Testis (tissue), 2 donors: ENCODE measurements at regions not wholly inside any gene's neighbourhood (a gene's known extent, or its start where the extent isn't known, plus 50 kb on each side); places are given as distances from the start of the nearest gene placed in this dataset.

ENCODE experiments used
- DNase-seq: peaks from one replicate; pipeline ENCODE4 v3.0.0-alpha.2; 2019
- H3K27ac ChIP-seq, 2 donors: fragments of 200-600 bp; sonication (generic); one replicate each; pipeline ENCODE4 v1.5.1; 2019
- H3K27me3 ChIP-seq: fragments of 200-600 bp; sonication (generic); one replicate; pipeline ENCODE4 v1.5.1; 2019
- H3K36me3 ChIP-seq: fragments of 200-600 bp; sonication (generic); one replicate; pipeline ENCODE4 v1.5.1; 2017; ENCODE audit warnings: low read depth; ENCODE audit errors: missing control alignments
- H3K4me1 ChIP-seq: fragments of 200-600 bp; sonication (generic); one replicate; pipeline ENCODE4 v1.5.1; 2019
- H3K4me3 ChIP-seq, 2 donors: fragments of 200-600 bp; sonication (generic); one replicate each; pipeline ENCODE4 v1.5.1; 2017 to 2019
- H3K9me3 ChIP-seq: fragments of 200-600 bp; sonication (generic); one replicate; pipeline ENCODE4 v1.5.1; 2017
- CTCF ChIP-seq, 3 experiments: fragments of 450-650 bp in 2 of 3; fragments of 200-600 bp in 1 of 3; sonication (generic) in 1 of 3; IDR thresholded peaks; one replicate each; pipeline ENCODE4 v1.5.1; 2016 to 2019; ENCODE audit warnings: antibody characterized with exemption in 3 of 3, mild to moderate bottlenecking in 2 of 3, moderate library complexity in 1 of 3
- POLR2A ChIP-seq: fragments of 450-650 bp; IDR thresholded peaks from one replicate; pipeline ENCODE4 v1.6.1; 2017; ENCODE audit warnings: antibody characterized with exemption, mild to moderate bottlenecking, moderate library complexity
- whole genome bisulfite sequencing, 2 donors: methylation state at CpG; one replicate each; pipeline ENCODE4 v1.1.5; 2018; 5-methylcytosine and 5-hydroxymethylcytosine counted together
- intact Hi-C: fragments of 100-400 bp; cut with DNase I; formaldehyde crosslinking; loops from one replicate; pipeline ENCODE4 v1.15.1; 2023; ENCODE audit warnings: low total_unique reads

- peak overlapping the region; percentile 7 to 35 for H3K4me3 ChIP-seq
- H3K27ac ChIP-seq, result no peak overlapping the region
- no peaks in the 10 kb centered on the region for H3K4me1 ChIP-seq
- 32 to 39% methylated on average over 20 to 21 of the region's 21 CpGs for WGBS, 2 donors
- no peak for TF ChIP-seq CTCF (IDR thresholded peaks at IDR 0.05)
- no peaks in the 10 kb centered on the region for H3K27me3 ChIP-seq
- no peaks in the 10 kb centered on the region for H3K36me3 ChIP-seq
- no peaks in the 10 kb centered on the region for H3K9me3 ChIP-seq
- DNase-seq, result peak; percentile 48
- intact Hi-C loops, result no loop called here
These were observed 256.0 kb downstream of the BCL11A start for GRCh38 chr2:60297296-60298005.

GRCh38 chr2:60296219-60296955, 257.1 kb downstream of the BCL11A start:
- no peaks in the 10 kb centered on the region for H3K9me3 ChIP-seq
- no peaks in the 10 kb centered on the region for H3K4me1 ChIP-seq
- H3K4me3 ChIP-seq, result no peak overlapping the region
- H3K27ac ChIP-seq, result no peak overlapping the region
- H3K36me3 ChIP-seq, result no peaks in the 10 kb centered on the region
- intact Hi-C loops, result no loop called here
- WGBS, 2 donors, result 96% methylated on average over 5 to 8 of the region's 8 CpGs
- no peaks in the 10 kb centered on the region for H3K27me3 ChIP-seq
- TF ChIP-seq POLR2A (no peak), CTCF (IDR thresholded peaks at IDR 0.05) (no peak)
- no peak for DNase-seq

DNA sequence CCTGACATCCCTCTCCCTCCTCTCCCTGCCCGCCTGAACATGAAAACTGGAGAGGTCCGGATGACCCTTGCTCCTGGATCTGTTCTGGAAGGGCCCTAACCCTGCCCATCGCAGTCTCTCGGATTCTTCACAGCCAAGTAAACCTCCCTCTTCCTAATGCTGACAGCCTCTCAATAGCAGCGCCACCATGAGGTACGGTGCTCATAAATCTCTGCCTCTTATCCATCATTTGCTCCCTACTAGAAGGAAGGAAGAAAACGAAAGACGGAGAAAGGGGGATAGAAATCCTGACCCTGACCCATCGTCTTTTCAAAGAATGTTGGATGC, 257.9 kb downstream of the BCL11A start:
- no peak overlapping the region for H3K4me3 ChIP-seq
- no peaks in the 10 kb centered on the region for H3K36me3 ChIP-seq
- no peaks in the 10 kb centered on the region for H3K27me3 ChIP-seq
- no peak for TF ChIP-seq CTCF (IDR thresholded peaks at IDR 0.05)
- TF ChIP-seq POLR2A, result no peak
- intact Hi-C loops, result no loop called here
- H3K9me3 ChIP-seq, result no peaks in the 10 kb centered on the region
- WGBS, 2 donors, result 70 to 79% methylated on average over 8 to 9 of the region's 9 CpGs
- peak; percentile 34 for DNase-seq
- no peak overlapping the region for H3K27ac ChIP-seq
- no peaks in the 10 kb centered on the region for H3K4me1 ChIP-seq

GRCh38 chr2:60294901-60295635, 258.4 kb downstream of the BCL11A start:
- H3K9me3 ChIP-seq, result no peaks in the 10 kb centered on the region
- 66 to 77% methylated on average over 12 to 20 of the region's 20 CpGs for WGBS, 2 donors
- no peaks in the 10 kb centered on the region for H3K36me3 ChIP-seq
- H3K27me3 ChIP-seq, result no peaks in the 10 kb centered on the region
- TF ChIP-seq POLR2A, result no peak
- TF ChIP-seq CTCF (IDR thresholded peaks at IDR 0.05), result no peak
- no peaks in the 10 kb centered on the region for H3K4me1 ChIP-seq
- intact Hi-C loops, result no loop called here
- DNase-seq, result no peak
- H3K27ac ChIP-seq, result no peak overlapping the region
- H3K4me3 ChIP-seq, result no peak overlapping the region
